AG09309 (cell line): ENCODE measurements at regions not wholly inside any gene's neighbourhood (a gene's known extent, or its start where the extent isn't known, plus 50 kb on each side); places are given as distances from the start of the nearest gene placed in this dataset.
"Not testable (repeated sequence)": the region's sequence is repeated elsewhere in the genome, so short reads cannot be mapped to it uniquely, and the experiment has no call there.

Source experiments
- DNase-seq: peaks from one replicate; pipeline ENCODE4 v3.0.0-alpha.2; 2010; ENCODE audit warnings: low read depth
- H3K4me3 ChIP-seq: 2 replicates; pipeline ENCODE4 v1.5.1; 2011; ENCODE audit warnings: mild to moderate bottlenecking, low read depth, low read length, moderate library complexity; ENCODE audit not compliant: control insufficient read depth
- CTCF ChIP-seq: IDR thresholded peaks from 2 replicates; pipeline ENCODE4 v1.5.1; 2011; ENCODE audit warnings: mild to moderate bottlenecking, low read depth, low read length, inconsistent platforms; ENCODE audit not compliant: insufficient read depth, control insufficient read depth; ENCODE audit errors: missing control alignments

- no peak overlapping the region for H3K4me3 ChIP-seq
- DNase-seq: no peak
- TF ChIP-seq CTCF: no peak
Measured at GRCh38 chr5:108505608-108506007, 123.7 kb upstream of the FBXL17 start.

GRCh38 chr5:108504974-108505373, 123.1 kb upstream of the FBXL17 start:
- DNase-seq: no peak
- H3K4me3 ChIP-seq: no peak overlapping the region
- no peak for TF ChIP-seq CTCF

- H3K4me3 ChIP-seq: no peak overlapping the region
- DNase-seq: no peak
- no peak for TF ChIP-seq CTCF
Measured at GRCh38 chr5:108503986-108504385, 122.1 kb upstream of the FBXL17 start.

- not testable (repeated sequence) for DNase-seq, H3K4me3 ChIP-seq
Measured at GRCh38 chr5:108495615-108496014, 113.7 kb upstream of the FBXL17 start.

- no peak overlapping the region for H3K4me3 ChIP-seq
- DNase-seq: no peak
- no peak for TF ChIP-seq CTCF
Measured at GRCh38 chr5:108487951-108488350, 106.1 kb upstream of the FBXL17 start.

- no peak overlapping the region for H3K4me3 ChIP-seq
- DNase-seq: no peak
- TF ChIP-seq CTCF: no peak
Measured at GRCh38 chr5:108484035-108484434, 102.1 kb upstream of the FBXL17 start.

GRCh38 chr5:108481355-108481931, 99.5 kb upstream of the FBXL17 start:
- peak; percentile 37 for TF ChIP-seq CTCF
- H3K4me3 ChIP-seq: no peak overlapping the region
- DNase-seq: peak; percentile 3

- TF ChIP-seq CTCF: no peak
- no peak overlapping the region for H3K4me3 ChIP-seq
- DNase-seq: no peak
Measured at GRCh38 chr5:108472237-108472636, 90.3 kb upstream of the FBXL17 start.
